ENCODE measurements at regions not wholly inside any gene's neighbourhood (a gene's known extent, or its start where the extent isn't known, plus 50 kb on each side); places are given as distances from the start of the nearest gene placed in this dataset.

- DNase-seq (ENCODE audit: low read depth): no peak
- TF ChIP-seq, protein P1, sequence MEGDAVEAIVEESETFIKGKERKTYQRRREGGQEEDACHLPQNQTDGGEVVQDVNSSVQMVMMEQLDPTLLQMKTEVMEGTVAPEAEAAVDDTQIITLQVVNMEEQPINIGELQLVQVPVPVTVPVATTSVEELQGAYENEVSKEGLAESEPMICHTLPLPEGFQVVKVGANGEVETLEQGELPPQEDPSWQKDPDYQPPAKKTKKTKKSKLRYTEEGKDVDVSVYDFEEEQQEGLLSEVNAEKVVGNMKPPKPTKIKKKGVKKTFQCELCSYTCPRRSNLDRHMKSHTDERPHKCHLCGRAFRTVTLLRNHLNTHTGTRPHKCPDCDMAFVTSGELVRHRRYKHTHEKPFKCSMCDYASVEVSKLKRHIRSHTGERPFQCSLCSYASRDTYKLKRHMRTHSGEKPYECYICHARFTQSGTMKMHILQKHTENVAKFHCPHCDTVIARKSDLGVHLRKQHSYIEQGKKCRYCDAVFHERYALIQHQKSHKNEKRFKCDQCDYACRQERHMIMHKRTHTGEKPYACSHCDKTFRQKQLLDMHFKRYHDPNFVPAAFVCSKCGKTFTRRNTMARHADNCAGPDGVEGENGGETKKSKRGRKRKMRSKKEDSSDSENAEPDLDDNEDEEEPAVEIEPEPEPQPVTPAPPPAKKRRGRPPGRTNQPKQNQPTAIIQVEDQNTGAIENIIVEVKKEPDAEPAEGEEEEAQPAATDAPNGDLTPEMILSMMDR (IDR thresholded peaks at IDR 0.05; ENCODE audit: low read depth, low read length): no peak
- TF ChIP-seq MYC (IDR thresholded peaks at IDR 0.05; ENCODE audit: low read depth, low read length) (no peak), POLR2A (IDR thresholded peaks at IDR 0.05; ENCODE audit: extremely low read depth, insufficient read length) (no peak)
- TF ChIP-seq, protein P2, sequence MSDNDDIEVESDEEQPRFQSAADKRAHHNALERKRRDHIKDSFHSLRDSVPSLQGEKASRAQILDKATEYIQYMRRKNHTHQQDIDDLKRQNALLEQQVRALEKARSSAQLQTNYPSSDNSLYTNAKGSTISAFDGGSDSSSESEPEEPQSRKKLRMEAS (IDR thresholded peaks at IDR 0.05; ENCODE audit: low read depth, low read length): no peak
These were observed 65.2 kb downstream of the MSX2 start for GRCh38 chr5:174789596-174789995.

GRCh38 chr5:174785120-174785680 lies 60.8 kb downstream of the MSX2 start:
- H3K4me3 ChIP-seq (ENCODE audit: low read depth, low read length): no peak overlapping the region
- TF ChIP-seq, protein P1 (IDR thresholded peaks at IDR 0.05; ENCODE audit: low read depth, low read length): no peak
- TF ChIP-seq MYC (IDR thresholded peaks at IDR 0.05; ENCODE audit: low read depth, low read length): no peak
- TF ChIP-seq POLR2A (IDR thresholded peaks at IDR 0.05; ENCODE audit: extremely low read depth, insufficient read length): no peak
- TF ChIP-seq, protein P2 (IDR thresholded peaks at IDR 0.05; ENCODE audit: low read depth, low read length): no peak
- DNase-seq (ENCODE audit: low read depth): no peak

More at GRCh38 chr5:174789596-174789995, 65.2 kb downstream of the MSX2 start:
- no peak overlapping the region for H3K4me3 ChIP-seq (ENCODE audit: low read depth, low read length)

All from NB4 (cell line).